ENCODE measurements at regions not wholly inside any gene's neighbourhood (a gene's known extent, or its start where the extent isn't known, plus 50 kb on each side); places are given as distances from the start of the nearest gene placed in this dataset.
"Not testable (repeated sequence)": the region's sequence is repeated elsewhere in the genome, so short reads cannot be mapped to it uniquely, and the experiment has no call there.

GRCh38 chr6:128580224-128581110 lies 60.1 kb upstream of the PTPRK start:
- no peaks in the 10 kb centered on the region for H3K4me1 ChIP-seq
- no peaks in the 10 kb centered on the region for H3K36me3 ChIP-seq
- H3K9me3 ChIP-seq: no peaks in the 10 kb centered on the region
- intact Hi-C loops (cut with DNase I): no loop called here
- no peak for ATAC-seq
- H3K27me3 ChIP-seq: no peaks in the 10 kb centered on the region
- no peak overlapping the region for H3K27ac ChIP-seq
- no peak overlapping the region for H3K4me3 ChIP-seq
- no peak for TF ChIP-seq CTCF (IDR thresholded peaks at IDR 0.05)
- peak in 1 of 4 donors; percentile 64 for DNase-seq

- H3K27me3 ChIP-seq; H3K4me3 ChIP-seq; H3K4me1 ChIP-seq; H3K27ac ChIP-seq; H3K36me3 ChIP-seq; ATAC-seq; intact Hi-C loops (cut with DNase I); DNase-seq; H3K9me3 ChIP-seq: not testable (repeated sequence)
These were observed 54.9 kb upstream of the PTPRK start for GRCh38 chr6:128575254-128575653.

- no peak overlapping the region for H3K27ac ChIP-seq
- intact Hi-C loops (cut with DNase I): no loop called here
- H3K9me3 ChIP-seq: no peaks in the 10 kb centered on the region
- no peaks in the 10 kb centered on the region for H3K4me1 ChIP-seq
- no peaks in the 10 kb centered on the region for H3K36me3 ChIP-seq
- H3K4me3 ChIP-seq: no peak overlapping the region
- TF ChIP-seq CTCF (IDR thresholded peaks at IDR 0.05): no peak
- DNase-seq: no peak
- H3K27me3 ChIP-seq: no peaks in the 10 kb centered on the region
- ATAC-seq: no peak
These were observed 54.0 kb upstream of the PTPRK start for GRCh38 chr6:128574402-128574801.

GRCh38 chr6:128573036-128573435 lies 52.6 kb upstream of the PTPRK start:
- intact Hi-C loops (cut with DNase I): no loop called here
- Histone ChIP-seq H3K4me3 (no peak overlapping the region), H3K27ac (no peak overlapping the region), H3K27me3 (no peaks in the 10 kb centered on the region), H3K9me3 (no peaks in the 10 kb centered on the region), H3K4me1 (no peaks in the 10 kb centered on the region), H3K36me3 (no peaks in the 10 kb centered on the region)
- DNase-seq (no peak), ATAC-seq (no peak)
- no peak for TF ChIP-seq CTCF (IDR thresholded peaks at IDR 0.05)

- no peak overlapping the region for H3K4me3 ChIP-seq
- intact Hi-C loops (cut with DNase I): no loop called here
- H3K36me3 ChIP-seq: no peaks in the 10 kb centered on the region
- no peaks in the 10 kb centered on the region for H3K27me3 ChIP-seq
- ATAC-seq (no peak), DNase-seq (no peak)
- no peaks in the 10 kb centered on the region for H3K4me1 ChIP-seq
- no peaks in the 10 kb centered on the region for H3K9me3 ChIP-seq
- H3K27ac ChIP-seq: no peak overlapping the region
- TF ChIP-seq CTCF (IDR thresholded peaks at IDR 0.05): no peak
These were observed 51.9 kb upstream of the PTPRK start for GRCh38 chr6:128572294-128572693.

GRCh38 chr6:128570680-128571063 lies 50.3 kb upstream of the PTPRK start:
- DNase-seq: no peak
- ATAC-seq: no peak

More at GRCh38 chr6:128570680-128571063, 50.3 kb upstream of the PTPRK start:
- Histone ChIP-seq H3K36me3 (no peaks in the 10 kb centered on the region), H3K9me3 (no peaks in the 10 kb centered on the region), H3K27ac (no peak overlapping the region), H3K27me3 (no peaks in the 10 kb centered on the region), H3K4me1 (no peaks in the 10 kb centered on the region), H3K4me3 (no peak overlapping the region)
- intact Hi-C loops (cut with DNase I): no loop called here
- no peak for TF ChIP-seq CTCF (IDR thresholded peaks at IDR 0.05)

All from left lung (tissue), 4 donors.